ENCODE measurements at regions not wholly inside any gene's neighbourhood (a gene's known extent, or its start where the extent isn't known, plus 50 kb on each side); places are given as distances from the start of the nearest gene placed in this dataset.

GRCh38 chr14:98976271-98976670, 295.7 kb downstream of the BCL11B start:
- Mint-ChIP-seq H3K27ac (no peak overlapping the region), H3K36me3 (ENCODE audit: low read depth) (no peaks in the 10 kb centered on the region), H3K4me3 (no peak overlapping the region), H3K4me1 (ENCODE audit: low read depth) (no peaks in the 10 kb centered on the region), H3K9me3 (peaks cover 14% of the 10 kb centered on the region; the same call in 1 of the 2 replicates), H3K27me3 (ENCODE audit: insufficient read depth) (peaks cover 3% of the 10 kb centered on the region)
- no peak for TF ChIP-seq CTCF (IDR thresholded peaks at IDR 0.05)
- DNase-seq: no peak

- Mint-ChIP-seq H3K4me3 (no peak overlapping the region), H3K36me3 (ENCODE audit: low read depth) (no peaks in the 10 kb centered on the region), H3K4me1 (ENCODE audit: low read depth) (no peaks in the 10 kb centered on the region), H3K27ac (no peak overlapping the region), H3K9me3 (peaks cover 14% of the 10 kb centered on the region; the same call in 1 of the 2 replicates), H3K27me3 (ENCODE audit: insufficient read depth) (peaks cover 3% of the 10 kb centered on the region)
- no peak for TF ChIP-seq CTCF (IDR thresholded peaks at IDR 0.05)
- no peak for DNase-seq
Measured at GRCh38 chr14:98977451-98977850, 294.5 kb downstream of the BCL11B start.

- H3K27ac Mint-ChIP-seq: no peak overlapping the region
- DNase-seq: no peak
- H3K4me3 Mint-ChIP-seq: no peak overlapping the region
- H3K36me3 Mint-ChIP-seq (ENCODE audit: low read depth): no peaks in the 10 kb centered on the region
- peaks cover 7% of the 10 kb centered on the region; the same call in 1 of the 2 replicates for H3K9me3 Mint-ChIP-seq
- H3K27me3 Mint-ChIP-seq (ENCODE audit: insufficient read depth): peaks cover 7% of the 10 kb centered on the region
- no peaks in the 10 kb centered on the region for H3K4me1 Mint-ChIP-seq (ENCODE audit: low read depth)
- TF ChIP-seq CTCF (IDR thresholded peaks at IDR 0.05): no peak
Measured at GRCh38 chr14:98982986-98983385, 289.0 kb downstream of the BCL11B start.

GRCh38 chr14:98984027-98984718, 287.8 kb downstream of the BCL11B start:
- no peak overlapping the region for H3K4me3 Mint-ChIP-seq
- TF ChIP-seq CTCF (IDR thresholded peaks at IDR 0.05): no peak
- no peaks in the 10 kb centered on the region for H3K4me1 Mint-ChIP-seq (ENCODE audit: low read depth)
- no peak for DNase-seq
- no peaks in the 10 kb centered on the region for H3K36me3 Mint-ChIP-seq (ENCODE audit: low read depth)
- H3K9me3 Mint-ChIP-seq: peaks cover 4% of the 10 kb centered on the region; the same call in 1 of the 2 replicates
- no peak overlapping the region for H3K27ac Mint-ChIP-seq
- peaks cover 7% of the 10 kb centered on the region for H3K27me3 Mint-ChIP-seq (ENCODE audit: insufficient read depth)

- peaks cover 4% of the 10 kb centered on the region; the same call in 1 of the 2 replicates for H3K9me3 Mint-ChIP-seq
- H3K27me3 Mint-ChIP-seq (ENCODE audit: insufficient read depth): peaks cover 7% of the 10 kb centered on the region
- no peak for DNase-seq
- no peak overlapping the region for H3K27ac Mint-ChIP-seq
- H3K36me3 Mint-ChIP-seq (ENCODE audit: low read depth): no peaks in the 10 kb centered on the region
- H3K4me3 Mint-ChIP-seq: no peak overlapping the region
- no peak for TF ChIP-seq CTCF (IDR thresholded peaks at IDR 0.05)
- no peaks in the 10 kb centered on the region for H3K4me1 Mint-ChIP-seq (ENCODE audit: low read depth)
Measured at GRCh38 chr14:98984719-98985041, 287.3 kb downstream of the BCL11B start.
